A549 (cell line): ENCODE measurements at regions not wholly inside any gene's neighbourhood (a gene's known extent, or its start where the extent isn't known, plus 50 kb on each side); places are given as distances from the start of the nearest gene placed in this dataset.

Source experiments
- NFE2L2 ChIP-seq: fragments of 150-350 bp; conservative IDR thresholded peaks from 2 replicates; pipeline ENCODE4 v1.6.1; 2014; ENCODE audit warnings: low read length
- POLR2A ChIP-seq: IDR thresholded peaks from 2 replicates; pipeline ENCODE4 v1.6.1; 2012; ENCODE audit warnings: mild to moderate bottlenecking, low read length
- TP53 ChIP-seq: fragments of 250-450 bp; sonication (Bioruptor Pico); IDR thresholded peaks from 2 replicates; pipeline ENCODE4 v1.5.0; 2021; ENCODE audit warnings: mild to moderate bottlenecking, moderate library complexity
- TF ChIP-seq, protein P1 (sequence below): fragments of >200 bp; sonication (Bioruptor Twin); formaldehyde crosslinking; IDR thresholded peaks from 3 replicates; pipeline ENCODE4 v1.5.1; 2016

DNA sequence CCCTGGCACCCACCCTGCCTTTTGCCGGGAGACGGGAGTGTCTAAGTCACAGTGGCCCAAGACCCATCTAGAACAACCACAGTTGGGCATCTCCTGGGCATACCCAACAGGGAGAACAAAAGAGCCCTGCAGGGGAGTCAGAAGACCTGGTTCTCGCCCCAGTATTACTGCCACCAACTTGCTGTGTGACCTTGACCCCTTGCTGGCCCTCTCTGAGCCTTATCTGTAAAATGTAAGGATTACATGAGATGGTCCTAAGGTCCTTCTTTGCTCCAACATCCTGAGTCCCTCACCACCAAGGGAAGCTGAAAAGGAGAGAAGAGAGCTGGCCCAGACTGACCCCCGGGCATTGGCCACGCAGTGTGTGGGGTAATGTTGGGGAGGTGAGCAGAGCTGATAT is 119.0 kb downstream of the CCT6B start:
- TF ChIP-seq, protein P1, sequence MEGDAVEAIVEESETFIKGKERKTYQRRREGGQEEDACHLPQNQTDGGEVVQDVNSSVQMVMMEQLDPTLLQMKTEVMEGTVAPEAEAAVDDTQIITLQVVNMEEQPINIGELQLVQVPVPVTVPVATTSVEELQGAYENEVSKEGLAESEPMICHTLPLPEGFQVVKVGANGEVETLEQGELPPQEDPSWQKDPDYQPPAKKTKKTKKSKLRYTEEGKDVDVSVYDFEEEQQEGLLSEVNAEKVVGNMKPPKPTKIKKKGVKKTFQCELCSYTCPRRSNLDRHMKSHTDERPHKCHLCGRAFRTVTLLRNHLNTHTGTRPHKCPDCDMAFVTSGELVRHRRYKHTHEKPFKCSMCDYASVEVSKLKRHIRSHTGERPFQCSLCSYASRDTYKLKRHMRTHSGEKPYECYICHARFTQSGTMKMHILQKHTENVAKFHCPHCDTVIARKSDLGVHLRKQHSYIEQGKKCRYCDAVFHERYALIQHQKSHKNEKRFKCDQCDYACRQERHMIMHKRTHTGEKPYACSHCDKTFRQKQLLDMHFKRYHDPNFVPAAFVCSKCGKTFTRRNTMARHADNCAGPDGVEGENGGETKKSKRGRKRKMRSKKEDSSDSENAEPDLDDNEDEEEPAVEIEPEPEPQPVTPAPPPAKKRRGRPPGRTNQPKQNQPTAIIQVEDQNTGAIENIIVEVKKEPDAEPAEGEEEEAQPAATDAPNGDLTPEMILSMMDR: no peak
- TF ChIP-seq POLR2A (no peak), TP53 (no peak), NFE2L2 (no peak)
